Calu3 (cell line): ENCODE measurements at regions not wholly inside any gene's neighbourhood (a gene's known extent, or its start where the extent isn't known, plus 50 kb on each side); places are given as distances from the start of the nearest gene placed in this dataset.

Experiments
- BruUV-seq: library from RNA; stranded (reverse); fragments of 400-500 nt; replicated peaks from 2 replicates; lab custom pipeline; 2021; lab: Mats Ljungman, UMichigan
- CTCF ChIA-PET: fragments of 300-600 bp; sonication (Branson Sonifier 250); formaldehyde crosslinking; loops from one replicate; lab custom pipeline; 2022; ENCODE audit warnings: antibody characterized with exemption; lab: Charles Lee
- DNase-seq: peaks from one replicate; pipeline ENCODE4 v3.0.0; 2022
- H3K27ac Mint-ChIP-seq: one replicate; pipeline ENCODE4 v1.8.0; 2022; ENCODE audit warnings: mixed read lengths; ENCODE audit not compliant: unreplicated experiment
- H3K27me3 Mint-ChIP-seq: one replicate; pipeline ENCODE4 v1.8.0; 2022; ENCODE audit warnings: mixed read lengths; ENCODE audit not compliant: unreplicated experiment
- H3K36me3 Mint-ChIP-seq: one replicate; pipeline ENCODE4 v1.8.0; 2022; ENCODE audit warnings: mild to moderate bottlenecking, moderate library complexity, mixed read lengths; ENCODE audit not compliant: insufficient read depth, unreplicated experiment
- H3K4me1 Mint-ChIP-seq: one replicate; pipeline ENCODE4 v1.8.0; 2022; ENCODE audit warnings: mild to moderate bottlenecking, low read depth, mixed read lengths; ENCODE audit not compliant: unreplicated experiment
- H3K4me3 Mint-ChIP-seq: one replicate; pipeline ENCODE4 v1.8.0; 2022; ENCODE audit warnings: mild to moderate bottlenecking, low read depth, moderate library complexity, mixed read lengths; ENCODE audit not compliant: unreplicated experiment
- H3K9me3 Mint-ChIP-seq: one replicate; pipeline ENCODE4 v1.8.0; 2022; ENCODE audit warnings: low read depth, mixed read lengths; ENCODE audit not compliant: unreplicated experiment
- CTCF ChIP-seq: fragments of 200-600 bp; IDR thresholded peaks from one replicate; pipeline ENCODE4 v1.8.0; 2022; ENCODE audit warnings: antibody characterized with exemption; ENCODE audit not compliant: unreplicated experiment
- intact Hi-C: fragments of 100-400 bp; cut with micrococcal nuclease; formaldehyde crosslinking; loops from one replicate; pipeline ENCODE4 v1.10.0; 2022; ENCODE audit not compliant: unreplicated experiment

DNA sequence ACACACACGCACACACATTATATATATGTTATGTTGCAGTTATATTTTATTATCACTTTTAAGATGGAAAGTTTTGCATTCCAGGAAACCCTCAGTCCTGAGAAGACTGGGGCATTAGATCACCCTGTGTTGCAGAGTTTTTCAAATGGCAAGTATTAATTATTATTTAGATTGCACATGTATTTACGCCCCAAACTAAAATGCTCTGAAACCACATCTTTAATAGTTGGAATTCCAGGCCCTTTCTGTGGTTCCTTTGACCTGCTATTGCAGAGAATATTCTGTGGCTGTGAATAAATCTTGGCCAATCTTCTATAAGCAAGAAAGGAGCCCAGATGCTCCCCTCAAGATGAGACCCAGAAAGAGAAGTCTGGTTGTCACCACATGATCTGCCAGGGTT lies 427.0 kb upstream of the TNP1 start:
- CTCF ChIA-PET, result no interaction called here
- peaks cover 21% of the 10 kb centered on the region for H3K4me1 Mint-ChIP-seq
- no peaks in the 10 kb centered on the region for H3K27me3 Mint-ChIP-seq
- no peak overlapping the region for H3K27ac Mint-ChIP-seq
- DNase-seq, result no peak
- BruUV-seq, result no TSS peak
- intact Hi-C loops, result no loop called here
- TF ChIP-seq CTCF, result no peak
- peaks cover 6% of the 10 kb centered on the region for H3K9me3 Mint-ChIP-seq
- H3K4me3 Mint-ChIP-seq, result no peak overlapping the region
- H3K36me3 Mint-ChIP-seq, result peaks cover 4% of the 10 kb centered on the region

DNA sequence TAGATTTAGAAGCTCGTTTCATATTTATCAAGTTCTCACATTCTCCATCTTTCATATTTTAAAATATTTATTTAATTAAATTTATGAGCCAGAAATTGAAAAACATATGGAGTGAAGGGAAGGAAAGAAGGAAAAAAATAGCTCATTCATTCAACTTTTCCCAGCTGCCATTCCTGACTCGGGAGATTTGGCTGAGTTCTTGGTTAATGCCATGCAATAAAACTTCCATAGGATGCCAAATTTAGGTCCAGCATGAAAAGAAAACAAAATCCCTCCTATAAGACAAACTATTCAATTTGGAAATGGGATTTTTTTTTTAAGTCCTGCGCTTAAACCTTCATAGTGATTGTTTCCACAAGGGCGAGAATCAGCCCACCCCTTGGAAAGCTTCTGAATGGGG lies 426.1 kb upstream of the TNP1 start:
- CTCF ChIA-PET, result interaction anchor here (0.5 kb wide), 1 partner anchor 14 kb away, joined by 3 read pairs; no protein-coding TSS in a partner anchor
- no peak for TF ChIP-seq CTCF

DNA sequence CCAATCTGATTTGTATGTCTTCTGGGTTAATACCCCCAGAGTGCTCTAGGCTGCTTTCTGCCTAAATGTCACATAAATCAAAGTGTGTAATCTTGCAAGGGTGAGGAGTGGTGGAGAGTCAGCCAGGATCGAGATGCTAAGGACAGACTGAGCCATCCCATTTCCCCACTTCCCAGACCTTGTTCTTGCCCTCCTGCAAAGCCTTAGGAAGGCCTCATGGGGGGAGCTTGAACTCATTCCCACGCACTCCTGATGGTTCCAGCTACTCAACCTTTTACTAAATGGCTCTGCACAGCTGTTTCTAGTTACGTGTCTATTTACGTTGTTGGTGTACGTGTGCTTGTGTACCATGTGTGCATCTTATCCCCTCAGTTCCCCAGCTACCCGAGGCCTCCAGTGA lies 423.6 kb upstream of the TNP1 start:
- Mint-ChIP-seq H3K27me3 (no peaks in the 10 kb centered on the region), H3K27ac (no peak overlapping the region), H3K36me3 (no peaks in the 10 kb centered on the region), H3K4me3 (no peak overlapping the region), H3K4me1 (peaks cover 18% of the 10 kb centered on the region), H3K9me3 (peaks cover 8% of the 10 kb centered on the region)
- CTCF ChIA-PET, result no interaction called here
- TF ChIP-seq CTCF, result no peak
- DNase-seq, result no peak
- intact Hi-C loops, result no loop called here
- no TSS peak for BruUV-seq

More for the DNA sequence above, 426.1 kb upstream of the TNP1 start:
- Mint-ChIP-seq H3K4me3 (no peak overlapping the region), H3K27me3 (no peaks in the 10 kb centered on the region), H3K36me3 (peaks cover 4% of the 10 kb centered on the region), H3K27ac (no peak overlapping the region), H3K4me1 (peaks cover 15% of the 10 kb centered on the region), H3K9me3 (peaks cover 6% of the 10 kb centered on the region)
- no peak for DNase-seq
- intact Hi-C loops, result no loop called here
- BruUV-seq, result no TSS peak

GRCh38 chr2:217282531-217282930 lies 422.7 kb upstream of the TNP1 start:
- BruUV-seq, result no TSS peak
- Mint-ChIP-seq H3K27ac (no peak overlapping the region), H3K9me3 (peaks cover 8% of the 10 kb centered on the region), H3K27me3 (no peaks in the 10 kb centered on the region), H3K4me3 (no peak overlapping the region), H3K4me1 (peaks cover 28% of the 10 kb centered on the region), H3K36me3 (peaks cover 4% of the 10 kb centered on the region)
- no peak for TF ChIP-seq CTCF
- intact Hi-C loops, result no loop called here
- CTCF ChIA-PET, result no interaction called here
- no peak for DNase-seq
